Keratinocyte (primary cell): ENCODE measurements at regions not wholly inside any gene's neighbourhood (a gene's known extent, or its start where the extent isn't known, plus 50 kb on each side); places are given as distances from the start of the nearest gene placed in this dataset.

Source experiments
- DNase-seq: peaks from one replicate; pipeline ENCODE4 v3.0.0-alpha.2; 2011; ENCODE audit warnings: low read depth, missing footprints, low spot score
- FAIRE-seq: peaks from 2 replicates; lab custom pipeline; 2011; peaks lifted over from hg19 to GRCh38; lab: Jason Lieb, UNC
- H2AFZ ChIP-seq: 2 replicates; pipeline ENCODE4 v1.6.0; 2012; ENCODE audit warnings: low read length, control low read depth, inconsistent platforms; ENCODE audit not compliant: control insufficient read depth
- H3K27ac ChIP-seq: 2 replicates; pipeline ENCODE4 v1.5.1; 2011; ENCODE audit warnings: low read length; ENCODE audit not compliant: control insufficient read depth, insufficient read depth
- H3K27me3 ChIP-seq: 3 replicates; pipeline ENCODE4 v1.6.0; 2011; ENCODE audit warnings: low read length; ENCODE audit not compliant: control insufficient read depth, insufficient read depth; ENCODE audit errors: extremely low read depth
- H3K36me3 ChIP-seq, 2 experiments: 2 replicates in 1 of 2; 3 replicates in 1 of 2; pipeline ENCODE4 v1.5.1; 2011; ENCODE audit warnings: low read length in 2 of 2, mild to moderate bottlenecking in 1 of 2; ENCODE audit not compliant: control insufficient read depth in 2 of 2, insufficient read depth in 2 of 2; ENCODE audit errors: extremely low read depth in 1 of 2
- H3K4me1 ChIP-seq: 3 replicates; pipeline ENCODE4 v1.5.1; 2011; ENCODE audit warnings: low read length; ENCODE audit not compliant: control insufficient read depth, insufficient read depth; ENCODE audit errors: extremely low read depth
- H3K4me2 ChIP-seq: 3 replicates; pipeline ENCODE4 v1.6.0; 2011; ENCODE audit warnings: low read depth, low read length; ENCODE audit not compliant: control insufficient read depth, insufficient read depth; ENCODE audit errors: extremely low read depth
- H3K4me3 ChIP-seq, 3 experiments: fragments of 200-600 bp in 1 of 3; sonication (generic) in 1 of 3; 2 replicates in 2 of 3; 3 replicates in 1 of 3; pipeline ENCODE4 v1.5.1; 2011 to 2016; ENCODE audit warnings: low read length in 3 of 3, mild to moderate bottlenecking in 3 of 3, control low read depth in 2 of 3, inconsistent platforms in 1 of 3, low read depth in 1 of 3, mixed read lengths in 1 of 3, mixed run types in 1 of 3, moderate library complexity in 1 of 3; ENCODE audit not compliant: control insufficient read depth in 2 of 3, insufficient read depth in 2 of 3; ENCODE audit errors: extremely low read depth in 1 of 3
- H3K79me2 ChIP-seq: 2 replicates; pipeline ENCODE4 v1.6.0; 2012; ENCODE audit warnings: low read length; ENCODE audit not compliant: control insufficient read depth, insufficient read depth
- H3K9ac ChIP-seq: 3 replicates; pipeline ENCODE4 v1.6.0; 2011; ENCODE audit warnings: low read length; ENCODE audit not compliant: control insufficient read depth, insufficient read depth; ENCODE audit errors: extremely low read depth
- H3K9me1 ChIP-seq: 3 replicates; pipeline ENCODE4 v1.6.0; 2011; ENCODE audit warnings: low read length; ENCODE audit not compliant: control insufficient read depth, insufficient read depth; ENCODE audit errors: extremely low read depth
- H3K9me3 ChIP-seq: 2 replicates; pipeline ENCODE4 v1.5.1; 2012; ENCODE audit warnings: low read depth, low read length; ENCODE audit not compliant: control insufficient read depth
- H4K20me1 ChIP-seq: 3 replicates; pipeline ENCODE4 v1.6.0; 2011; ENCODE audit warnings: low read length; ENCODE audit not compliant: control insufficient read depth, insufficient read depth; ENCODE audit errors: extremely low read depth
- EZH2 ChIP-seq: IDR thresholded peaks from one replicate; pipeline ENCODE4 v1.6.1; 2012; ENCODE audit warnings: inconsistent platforms, mild to moderate bottlenecking, low read length, moderate library complexity
- dilution Hi-C: fragments of 300-500 bp; cut with MboI; formaldehyde crosslinking; loops from one replicate; pipeline ENCODE4 v1.7.0; 2020; ENCODE audit warnings: low sequenced_read_pairs; ENCODE audit not compliant: extremely low pct_ligation_motif_present
- TF ChIP-seq, protein P1 (sequence below), 3 experiments: IDR thresholded peaks in 1 of 3; conservative IDR thresholded peaks in 1 of 3; optimal IDR thresholded peaks in 1 of 3; 2 replicates in 2 of 3; 3 replicates in 1 of 3; pipeline versions ENCODE3 to v1.5.1; 2011; ENCODE audit warnings: low read length in 3 of 3, mild to moderate bottlenecking in 3 of 3, moderate library complexity in 2 of 3, control low read depth in 1 of 3, inconsistent platforms in 1 of 3; ENCODE audit not compliant: insufficient read depth in 2 of 3; ENCODE audit errors: extremely low read depth in 1 of 3

DNA sequence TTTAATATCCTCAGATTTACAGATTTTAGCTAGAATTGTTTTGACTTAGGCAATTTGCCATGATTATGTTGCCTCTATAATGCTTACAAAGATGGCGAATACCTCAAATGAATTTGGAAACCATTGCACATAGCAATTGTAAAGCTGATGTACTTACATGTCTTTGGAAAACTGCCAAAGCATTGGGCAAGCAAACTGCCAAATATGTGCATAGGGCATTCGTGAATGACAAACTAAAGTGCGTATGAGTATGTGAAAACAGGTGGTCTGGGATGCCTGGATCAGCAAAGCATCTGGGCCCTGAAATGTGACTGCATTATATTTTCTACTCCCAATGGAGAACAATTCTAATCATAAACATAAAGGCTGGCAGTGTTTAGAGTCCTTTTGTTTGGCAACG lies 445.3 kb upstream of the ROBO1 start:
- H3K27me3 ChIP-seq, result no peaks in the 10 kb centered on the region
- H3K4me3 ChIP-seq, result no peak overlapping the region
- H3K36me3 ChIP-seq, result no peaks in the 10 kb centered on the region
- no peak overlapping the region for H2AFZ ChIP-seq
- no peak overlapping the region for H3K4me2 ChIP-seq
- H3K79me2 ChIP-seq, result no peaks in the 10 kb centered on the region
- FAIRE-seq (no peak), DNase-seq (no peak)
- dilution Hi-C loops, result no loop called here
- TF ChIP-seq, protein P1, sequence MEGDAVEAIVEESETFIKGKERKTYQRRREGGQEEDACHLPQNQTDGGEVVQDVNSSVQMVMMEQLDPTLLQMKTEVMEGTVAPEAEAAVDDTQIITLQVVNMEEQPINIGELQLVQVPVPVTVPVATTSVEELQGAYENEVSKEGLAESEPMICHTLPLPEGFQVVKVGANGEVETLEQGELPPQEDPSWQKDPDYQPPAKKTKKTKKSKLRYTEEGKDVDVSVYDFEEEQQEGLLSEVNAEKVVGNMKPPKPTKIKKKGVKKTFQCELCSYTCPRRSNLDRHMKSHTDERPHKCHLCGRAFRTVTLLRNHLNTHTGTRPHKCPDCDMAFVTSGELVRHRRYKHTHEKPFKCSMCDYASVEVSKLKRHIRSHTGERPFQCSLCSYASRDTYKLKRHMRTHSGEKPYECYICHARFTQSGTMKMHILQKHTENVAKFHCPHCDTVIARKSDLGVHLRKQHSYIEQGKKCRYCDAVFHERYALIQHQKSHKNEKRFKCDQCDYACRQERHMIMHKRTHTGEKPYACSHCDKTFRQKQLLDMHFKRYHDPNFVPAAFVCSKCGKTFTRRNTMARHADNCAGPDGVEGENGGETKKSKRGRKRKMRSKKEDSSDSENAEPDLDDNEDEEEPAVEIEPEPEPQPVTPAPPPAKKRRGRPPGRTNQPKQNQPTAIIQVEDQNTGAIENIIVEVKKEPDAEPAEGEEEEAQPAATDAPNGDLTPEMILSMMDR (optimal IDR thresholded peaks at IDR 0.05 in 1 of 3, IDR thresholded peaks at IDR 0.05 in 1 of 3, conservative IDR thresholded peaks at IDR 0.05 in 1 of 3; ENCODE audit: extremely low read depth in 1 of 3, insufficient read depth in 2 of 3, low read length in 3 of 3), result no peak
- TF ChIP-seq EZH2, result no peak
- H3K9me1 ChIP-seq, result no peaks in the 10 kb centered on the region
- H3K27ac ChIP-seq, result no peak overlapping the region
- H4K20me1 ChIP-seq, result no peaks in the 10 kb centered on the region
- no peaks in the 10 kb centered on the region for H3K4me1 ChIP-seq
- no peaks in the 10 kb centered on the region for H3K9me3 ChIP-seq
- no peak overlapping the region for H3K9ac ChIP-seq

DNA sequence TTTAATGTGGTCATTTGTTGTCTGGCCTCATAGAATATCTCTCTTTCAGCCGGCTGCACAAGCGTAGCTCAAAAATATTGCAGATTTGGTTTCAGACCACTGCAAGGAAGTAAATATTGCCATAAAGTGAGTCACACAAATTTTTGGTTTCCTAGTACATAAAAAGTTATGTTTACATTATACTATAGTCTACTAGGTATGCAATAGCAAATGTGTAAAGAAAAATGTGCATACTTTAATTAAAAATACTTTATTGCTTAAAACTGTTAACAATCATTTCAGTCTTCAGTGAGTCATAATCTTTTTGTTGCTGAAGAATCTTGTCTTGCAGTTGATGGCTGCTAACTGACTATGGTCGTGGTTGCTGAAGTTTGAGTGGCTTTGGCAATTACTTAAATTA lies 425.1 kb upstream of the ROBO1 start:
- Histone ChIP-seq H4K20me1 (no peaks in the 10 kb centered on the region), H3K4me3 (no peak overlapping the region), H3K9me1 (no peaks in the 10 kb centered on the region), H3K9me3 (no peaks in the 10 kb centered on the region), H3K79me2 (no peaks in the 10 kb centered on the region), H2AFZ (no peak overlapping the region), H3K4me1 (no peaks in the 10 kb centered on the region), H3K36me3 (no peaks in the 10 kb centered on the region), H3K27me3 (no peaks in the 10 kb centered on the region), H3K9ac (no peak overlapping the region), H3K27ac (no peak overlapping the region), H3K4me2 (no peak overlapping the region)
- dilution Hi-C loops, result no loop called here
- no peak for DNase-seq
- no peak for TF ChIP-seq EZH2
- TF ChIP-seq, protein P1 (optimal IDR thresholded peaks at IDR 0.05 in 1 of 3, IDR thresholded peaks at IDR 0.05 in 1 of 3, conservative IDR thresholded peaks at IDR 0.05 in 1 of 3; ENCODE audit: extremely low read depth in 1 of 3, insufficient read depth in 2 of 3, low read length in 3 of 3), result no peak
- FAIRE-seq, result no peak
